DOHH2 (cell line): ENCODE measurements at regions not wholly inside any gene's neighbourhood (a gene's known extent, or its start where the extent isn't known, plus 50 kb on each side); places are given as distances from the start of the nearest gene placed in this dataset.

Source experiments
- H3F3A ChIP-seq: fragments of 200-600 bp; sonication (generic), shearing (Covaris generic); 2 replicates; pipeline ENCODE4 v1.6.0; 2016; ENCODE audit warnings: antibody characterized with exemption, mild to moderate bottlenecking; ENCODE audit not compliant: control insufficient read depth, insufficient read depth
- H3K27ac ChIP-seq: fragments of 200-600 bp; sonication (generic); 2 replicates; pipeline ENCODE4 v1.5.1; 2014; ENCODE audit warnings: low read depth, mild to moderate bottlenecking, low read length, moderate library complexity
- H3K27me3 ChIP-seq: fragments of 200-600 bp; sonication (generic); 2 replicates; pipeline ENCODE4 v1.6.1; 2014; ENCODE audit warnings: mild to moderate bottlenecking, low read length, mixed read lengths; ENCODE audit not compliant: control insufficient read depth
- H3K36me3 ChIP-seq: fragments of 200-600 bp; sonication (generic); 2 replicates; pipeline ENCODE4 v1.6.1; 2014; ENCODE audit warnings: mild to moderate bottlenecking, low read length, moderate library complexity, mixed read lengths; ENCODE audit not compliant: control insufficient read depth
- H3K4me1 ChIP-seq: fragments of 200-600 bp; sonication (generic); 2 replicates; pipeline ENCODE4 v1.6.1; 2014; ENCODE audit warnings: mild to moderate bottlenecking, low read length, mixed read lengths; ENCODE audit not compliant: control insufficient read depth
- H3K4me2 ChIP-seq: fragments of 200-600 bp; sonication (generic); 2 replicates; pipeline ENCODE4 v1.6.0; 2014; ENCODE audit warnings: mild to moderate bottlenecking, low read length, moderate library complexity
- H3K4me3 ChIP-seq: fragments of 200-600 bp; sonication (generic); 2 replicates; pipeline ENCODE4 v1.5.1; 2014; ENCODE audit warnings: mild to moderate bottlenecking, low read length, mixed read lengths
- H3K79me2 ChIP-seq: fragments of 200-600 bp; sonication (generic); 2 replicates; pipeline ENCODE4 v1.6.1; 2014; ENCODE audit warnings: mild to moderate bottlenecking, low read length, mixed read lengths; ENCODE audit not compliant: control insufficient read depth
- H3K9me2 ChIP-seq: fragments of 200-600 bp; sonication (generic); replicated peaks from 2 replicates; pipeline ENCODE4 v1.6.1; 2014; ENCODE audit warnings: mild to moderate bottlenecking, low read length, mixed read lengths; ENCODE audit not compliant: control insufficient read depth
- H3K9me3 ChIP-seq: fragments of 200-600 bp; sonication (generic); 2 replicates; pipeline ENCODE4 v1.6.1; 2014; ENCODE audit warnings: antibody characterized with exemption, low read length, mixed read lengths; ENCODE audit not compliant: control insufficient read depth, insufficient read depth
- H4K20me1 ChIP-seq: fragments of 200-600 bp; sonication (generic); 2 replicates; pipeline ENCODE4 v1.6.0; 2014; ENCODE audit warnings: low read depth, mild to moderate bottlenecking, antibody characterized with exemption, low read length, moderate library complexity; ENCODE audit not compliant: control insufficient read depth, insufficient read depth
- CTCF ChIP-seq: fragments of 200-600 bp; sonication (generic); IDR thresholded peaks from one replicate; pipeline ENCODE4 v1.5.1; 2014; ENCODE audit warnings: antibody characterized with exemption, mild to moderate bottlenecking, low read depth, low read length; ENCODE audit not compliant: poor library complexity, severe bottlenecking
- EZH2phosphoT487 ChIP-seq: fragments of 200-600 bp; sonication (generic); IDR thresholded peaks from 2 replicates; pipeline ENCODE4 v1.6.1; 2017; ENCODE audit warnings: borderline replicate concordance, mild to moderate bottlenecking, antibody characterized with exemption, low read length, moderate library complexity, mixed read lengths

- no peaks in the 10 kb centered on the region for H3K27me3 ChIP-seq
- no peak overlapping the region for H3K4me2 ChIP-seq
- no peaks in the 10 kb centered on the region for H3K9me2 ChIP-seq
- H3F3A ChIP-seq: no peaks in the 10 kb centered on the region
- H3K36me3 ChIP-seq: no peaks in the 10 kb centered on the region
- H3K9me3 ChIP-seq: no peaks in the 10 kb centered on the region
- TF ChIP-seq EZH2phosphoT487: no peak
- no peak for TF ChIP-seq CTCF
- H3K79me2 ChIP-seq: no peaks in the 10 kb centered on the region
- no peaks in the 10 kb centered on the region for H3K4me1 ChIP-seq
- H3K4me3 ChIP-seq: no peak overlapping the region
- no peaks in the 10 kb centered on the region for H4K20me1 ChIP-seq
- H3K27ac ChIP-seq: no peak overlapping the region
Measured at GRCh38 chr10:56585447-56586171, 224.6 kb upstream of the ZWINT start.

- H3K4me2 ChIP-seq: no peak overlapping the region
- no peak for TF ChIP-seq EZH2phosphoT487
- no peak for TF ChIP-seq CTCF
- H3K9me2 ChIP-seq: no peaks in the 10 kb centered on the region
- no peaks in the 10 kb centered on the region for H3K79me2 ChIP-seq
- H3K27ac ChIP-seq: no peak overlapping the region
- no peaks in the 10 kb centered on the region for H3K4me1 ChIP-seq
- no peaks in the 10 kb centered on the region for H4K20me1 ChIP-seq
- no peaks in the 10 kb centered on the region for H3K36me3 ChIP-seq
- H3F3A ChIP-seq: no peaks in the 10 kb centered on the region
- H3K9me3 ChIP-seq: no peaks in the 10 kb centered on the region
- no peak overlapping the region for H3K4me3 ChIP-seq
- no peaks in the 10 kb centered on the region for H3K27me3 ChIP-seq
Measured at GRCh38 chr10:56583316-56583715, 222.3 kb upstream of the ZWINT start.

- no peaks in the 10 kb centered on the region for H3K79me2 ChIP-seq
- H3K27me3 ChIP-seq: no peaks in the 10 kb centered on the region
- H3K9me3 ChIP-seq: peaks cover 12% of the 10 kb centered on the region
- H3K27ac ChIP-seq: no peak overlapping the region
- H3K9me2 ChIP-seq: no peaks in the 10 kb centered on the region
- no peak overlapping the region for H3K4me3 ChIP-seq
- TF ChIP-seq CTCF (no peak), EZH2phosphoT487 (no peak)
- H4K20me1 ChIP-seq: no peaks in the 10 kb centered on the region
- no peaks in the 10 kb centered on the region for H3F3A ChIP-seq
- no peaks in the 10 kb centered on the region for H3K36me3 ChIP-seq
- no peaks in the 10 kb centered on the region for H3K4me1 ChIP-seq
- no peak overlapping the region for H3K4me2 ChIP-seq
Measured at GRCh38 chr10:56567580-56567979, 206.5 kb upstream of the ZWINT start.

- H3F3A ChIP-seq: no peaks in the 10 kb centered on the region
- no peak for TF ChIP-seq EZH2phosphoT487
- no peak for TF ChIP-seq CTCF
- H3K27ac ChIP-seq: no peak overlapping the region
- H3K79me2 ChIP-seq: no peaks in the 10 kb centered on the region
- no peaks in the 10 kb centered on the region for H3K9me2 ChIP-seq
- no peaks in the 10 kb centered on the region for H4K20me1 ChIP-seq
- no peak overlapping the region for H3K4me3 ChIP-seq
- no peaks in the 10 kb centered on the region for H3K27me3 ChIP-seq
- H3K4me2 ChIP-seq: no peak overlapping the region
- H3K9me3 ChIP-seq: no peaks in the 10 kb centered on the region; the same call in 1 of the 2 replicates
- H3K36me3 ChIP-seq: no peaks in the 10 kb centered on the region
- no peaks in the 10 kb centered on the region for H3K4me1 ChIP-seq
Measured at GRCh38 chr10:56561336-56561735, 200.3 kb upstream of the ZWINT start.
